GM12864 (cell line): ENCODE measurements at regions not wholly inside any gene's neighbourhood (a gene's known extent, or its start where the extent isn't known, plus 50 kb on each side); places are given as distances from the start of the nearest gene placed in this dataset.
"Not testable (repeated sequence)": the region's sequence is repeated elsewhere in the genome, so short reads cannot be mapped to it uniquely, and the experiment has no call there.

Experiments
- DNase-seq: peaks from one replicate; pipeline ENCODE4 v3.0.0-alpha.2; 2011; ENCODE audit warnings: low read depth
- H3K4me3 ChIP-seq: 2 replicates; pipeline ENCODE4 v1.5.1; 2011; ENCODE audit warnings: mild to moderate bottlenecking, low read depth, low read length, control low read depth

- H3K4me3 ChIP-seq, DNase-seq: not testable (repeated sequence)
Measured at GRCh38 chr1:148432318-148432717, 50.8 kb downstream of the PPIAL4G start.

GRCh38 chr1:148429856-148430255, 53.2 kb downstream of the PPIAL4G start:
- not testable (repeated sequence) for H3K4me3 ChIP-seq, DNase-seq

GRCh38 chr1:148426940-148427611, 56.0 kb downstream of the PPIAL4G start:
- not testable (repeated sequence) for DNase-seq, H3K4me3 ChIP-seq

- not testable (repeated sequence) for H3K4me3 ChIP-seq, DNase-seq
Measured at GRCh38 chr1:148426385-148426784, 56.7 kb downstream of the PPIAL4G start.

GRCh38 chr1:148424143-148425003, 58.7 kb downstream of the PPIAL4G start:
- not testable (repeated sequence) for DNase-seq, H3K4me3 ChIP-seq

- H3K4me3 ChIP-seq, DNase-seq: not testable (repeated sequence)
Measured at GRCh38 chr1:148422921-148423320, 60.2 kb downstream of the PPIAL4G start.

- DNase-seq, H3K4me3 ChIP-seq: not testable (repeated sequence)
Measured at GRCh38 chr1:148417241-148417640, 65.9 kb downstream of the PPIAL4G start.

GRCh38 chr1:148413385-148413784, 69.7 kb downstream of the PPIAL4G start:
- not testable (repeated sequence) for H3K4me3 ChIP-seq

GRCh38 chr1:148404786-148405568, 78.1 kb downstream of the PPIAL4G start:
- DNase-seq, H3K4me3 ChIP-seq: not testable (repeated sequence)

More at GRCh38 chr1:148413385-148413784, 69.7 kb downstream of the PPIAL4G start:
- not testable (repeated sequence) for DNase-seq

- not testable (repeated sequence) for H3K4me3 ChIP-seq, DNase-seq
Measured at GRCh38 chr1:148403925-148404324, 79.2 kb downstream of the PPIAL4G start.

- H3K4me3 ChIP-seq, DNase-seq: not testable (repeated sequence)
Measured at GRCh38 chr1:148403085-148403456, 80.0 kb downstream of the PPIAL4G start.

GRCh38 chr1:148402152-148403084, 80.7 kb downstream of the PPIAL4G start:
- DNase-seq, result peak; percentile 58

GRCh38 chr1:148397516-148397915, 85.6 kb downstream of the PPIAL4G start:
- H3K4me3 ChIP-seq, DNase-seq: not testable (repeated sequence)

More at GRCh38 chr1:148402152-148403084, 80.7 kb downstream of the PPIAL4G start:
- H3K4me3 ChIP-seq, result peak overlapping the region; percentile 70

GRCh38 chr1:148392505-148392904, 90.6 kb downstream of the PPIAL4G start:
- not testable (repeated sequence) for DNase-seq, H3K4me3 ChIP-seq

GRCh38 chr1:148391323-148391722, 91.8 kb downstream of the PPIAL4G start:
- not testable (repeated sequence) for DNase-seq, H3K4me3 ChIP-seq
